ENCODE measurements at regions not wholly inside any gene's neighbourhood (a gene's known extent, or its start where the extent isn't known, plus 50 kb on each side); places are given as distances from the start of the nearest gene placed in this dataset.

DNA sequence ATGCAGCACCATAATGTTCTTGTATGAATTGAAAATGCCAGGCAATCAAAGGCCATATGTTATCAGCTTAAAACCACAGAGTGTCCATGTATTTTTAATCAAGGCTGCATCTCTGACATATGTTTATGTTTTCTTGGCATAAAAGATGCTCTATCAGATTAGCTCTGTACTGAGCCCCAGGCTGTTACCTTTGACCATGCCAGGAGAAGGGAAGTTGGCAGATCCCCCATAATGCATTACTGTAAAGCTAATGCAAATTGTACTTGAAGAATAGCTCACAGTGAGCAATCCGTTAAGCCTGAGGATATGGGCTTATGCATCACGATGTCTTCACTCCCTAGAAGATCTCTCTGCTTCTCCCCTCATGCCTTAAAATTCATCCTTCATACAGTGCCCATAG lies 414.4 kb downstream of the BRINP1 start:
- DNase-seq (ENCODE audit: low read depth): no peak

DNA sequence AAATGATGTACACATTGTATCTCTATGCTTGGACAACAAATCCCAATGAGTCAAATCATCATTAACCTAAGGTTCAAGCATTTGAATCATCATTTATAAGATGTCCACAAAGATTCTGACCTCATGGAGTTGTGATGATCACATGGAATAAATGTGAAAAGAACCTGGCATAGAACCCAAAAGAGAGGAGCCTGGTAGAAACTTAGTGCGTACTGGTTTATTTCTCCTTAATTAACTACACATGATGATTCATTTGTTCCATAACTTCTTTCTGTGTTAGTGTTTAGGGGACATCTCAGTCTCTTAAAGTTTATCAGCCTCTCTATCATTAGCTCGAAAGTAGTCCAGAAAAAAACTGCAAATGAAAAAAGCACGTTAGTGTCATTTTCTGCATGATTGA lies 411.6 kb downstream of the BRINP1 start:
- no peak for DNase-seq (ENCODE audit: low read depth)

- no peak for DNase-seq (ENCODE audit: low read depth)
Measured at GRCh38 chr9:118959366-118959765, 409.9 kb downstream of the BRINP1 start.

GRCh38 chr9:118961857-118962256 lies 407.4 kb downstream of the BRINP1 start:
- no peak for DNase-seq (ENCODE audit: low read depth)

DNA sequence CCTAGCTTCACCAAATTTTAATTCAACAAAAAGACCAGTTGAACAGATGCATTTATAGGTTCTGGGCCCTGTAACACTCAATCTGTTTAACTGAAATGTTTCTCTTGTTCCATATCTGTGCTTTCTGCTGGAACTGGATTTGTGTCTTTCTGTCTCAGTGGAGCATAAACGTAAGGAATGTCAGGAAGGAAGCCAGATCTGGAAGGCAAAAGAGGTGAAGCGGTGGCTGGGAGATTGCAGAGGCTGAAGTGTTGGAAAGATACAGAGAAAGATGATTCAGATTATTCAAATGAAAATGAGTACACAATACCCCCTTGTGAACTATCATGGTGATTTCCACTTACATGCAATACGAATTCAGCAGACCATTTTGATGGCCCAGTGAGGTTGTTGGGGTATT lies 406.8 kb downstream of the BRINP1 start:
- DNase-seq (ENCODE audit: low read depth): no peak

GRCh38 chr9:118963674-118964073 lies 405.6 kb downstream of the BRINP1 start:
- DNase-seq (ENCODE audit: low read depth): no peak

DNA sequence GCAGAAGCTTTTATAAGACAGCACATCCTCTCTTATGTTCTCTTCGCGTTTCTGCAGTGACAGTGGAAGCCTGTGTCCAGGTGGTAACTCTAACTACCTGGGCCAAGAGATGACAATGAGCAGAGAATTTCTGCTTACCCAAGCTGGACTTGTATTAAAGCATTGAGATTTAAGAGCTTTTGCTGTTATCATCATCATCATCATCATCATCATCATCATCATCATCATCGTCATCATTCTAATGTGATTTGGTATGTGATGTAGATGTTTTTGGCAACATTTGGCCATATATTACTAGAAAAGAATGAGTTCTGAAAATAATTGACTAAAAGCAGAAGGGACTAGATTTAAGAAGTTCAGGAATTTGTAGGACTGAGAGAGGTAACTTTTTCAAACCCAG lies 401.3 kb downstream of the BRINP1 start:
- DNase-seq (ENCODE audit: low read depth): no peak

DNA sequence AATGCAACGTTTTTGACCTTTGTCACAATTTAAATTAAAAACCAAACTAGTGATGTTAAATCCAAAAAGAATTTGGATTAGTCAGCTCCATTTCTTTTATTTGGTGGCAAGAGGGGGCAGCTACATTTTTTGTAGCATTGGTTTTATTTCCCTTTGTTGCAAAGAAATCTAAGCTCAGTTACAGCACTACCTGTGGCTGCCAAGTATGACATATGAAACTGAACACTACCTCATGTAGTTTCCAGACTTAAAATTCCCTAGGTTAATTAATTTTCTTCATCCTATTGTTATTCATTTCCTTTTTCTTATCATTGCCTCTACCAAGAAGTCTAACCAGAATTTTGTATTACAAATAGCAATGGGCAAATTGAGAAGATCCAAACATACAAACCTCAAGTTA lies 393.5 kb downstream of the BRINP1 start:
- DNase-seq (ENCODE audit: low read depth): no peak

GRCh38 chr9:118976160-118976559 lies 393.1 kb downstream of the BRINP1 start:
- DNase-seq (ENCODE audit: low read depth): no peak

- no peak for DNase-seq (ENCODE audit: low read depth)
Measured at GRCh38 chr9:118984607-118985006, 384.6 kb downstream of the BRINP1 start.

DNA sequence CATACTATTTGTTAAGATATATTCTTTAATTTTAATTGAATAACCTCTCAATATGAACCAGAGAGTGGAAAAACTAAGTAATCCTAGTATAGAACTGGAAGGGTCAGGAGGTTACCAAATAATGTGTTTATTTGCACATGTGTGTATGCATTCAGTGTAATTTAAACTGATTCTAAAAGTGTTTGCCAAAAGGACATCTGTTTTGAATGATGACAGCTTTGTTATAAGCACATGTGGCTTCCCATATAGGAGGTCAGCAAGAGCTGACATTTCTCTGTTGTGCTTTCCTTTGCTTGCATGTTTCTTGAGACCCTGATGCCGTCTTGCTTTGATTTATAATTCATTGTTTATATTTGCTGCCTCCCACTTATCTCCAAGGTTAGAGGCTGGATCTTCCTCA lies 383.4 kb downstream of the BRINP1 start:
- DNase-seq (ENCODE audit: low read depth): no peak

GRCh38 chr9:118987167-118987566 lies 382.1 kb downstream of the BRINP1 start:
- DNase-seq (ENCODE audit: low read depth): no peak

GRCh38 chr9:118990949-118991348 lies 378.3 kb downstream of the BRINP1 start:
- no peak for DNase-seq (ENCODE audit: low read depth)

GRCh38 chr9:118991366-118992285 lies 377.6 kb downstream of the BRINP1 start:
- no peak for DNase-seq (ENCODE audit: low read depth)

GRCh38 chr9:118992813-118993794 lies 376.1 kb downstream of the BRINP1 start:
- DNase-seq (ENCODE audit: low read depth): no peak

- no peak for DNase-seq (ENCODE audit: low read depth)
Measured at GRCh38 chr9:118993965-118994364, 375.3 kb downstream of the BRINP1 start.

DNA sequence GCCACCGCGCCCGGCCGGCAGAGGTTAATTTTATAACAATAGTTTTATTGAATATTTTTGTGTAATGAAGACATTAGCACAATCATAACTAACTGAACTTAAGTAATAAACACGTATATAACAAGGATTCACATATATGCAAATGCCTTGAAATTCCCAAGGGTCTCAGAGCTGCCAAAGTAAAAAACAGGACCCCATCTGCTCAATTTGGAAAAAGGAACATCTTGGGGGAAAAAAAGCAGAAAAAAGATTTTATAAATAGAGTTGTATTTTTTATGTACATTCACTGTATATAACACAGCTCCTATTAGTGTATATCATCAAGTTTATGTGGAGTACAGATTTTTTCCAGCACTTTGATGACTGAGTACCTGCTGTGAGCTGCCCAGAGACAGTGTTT lies 366.7 kb downstream of the BRINP1 start:
- DNase-seq (ENCODE audit: low read depth): no peak

DNA sequence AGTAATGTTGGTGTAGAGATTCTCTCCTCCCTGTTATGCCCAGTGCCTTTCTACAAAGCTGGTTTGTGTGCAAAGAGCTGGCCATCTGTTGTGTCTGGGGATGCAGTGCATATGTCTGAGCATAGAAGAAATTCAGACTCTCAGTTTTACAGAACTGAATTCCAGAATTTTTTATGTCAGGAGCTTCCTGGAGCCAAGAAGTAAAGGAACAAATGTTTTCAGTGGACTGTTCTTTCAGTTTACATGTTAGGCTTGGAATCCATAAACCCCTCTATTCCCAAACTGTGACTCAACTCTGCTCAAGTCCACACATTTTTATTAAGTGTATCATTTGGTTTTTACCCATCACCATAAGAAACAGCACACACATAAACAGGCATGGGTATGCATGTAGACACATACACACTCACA lies 366.0 kb downstream of the BRINP1 start:
- no peak for DNase-seq (ENCODE audit: low read depth)

DNA sequence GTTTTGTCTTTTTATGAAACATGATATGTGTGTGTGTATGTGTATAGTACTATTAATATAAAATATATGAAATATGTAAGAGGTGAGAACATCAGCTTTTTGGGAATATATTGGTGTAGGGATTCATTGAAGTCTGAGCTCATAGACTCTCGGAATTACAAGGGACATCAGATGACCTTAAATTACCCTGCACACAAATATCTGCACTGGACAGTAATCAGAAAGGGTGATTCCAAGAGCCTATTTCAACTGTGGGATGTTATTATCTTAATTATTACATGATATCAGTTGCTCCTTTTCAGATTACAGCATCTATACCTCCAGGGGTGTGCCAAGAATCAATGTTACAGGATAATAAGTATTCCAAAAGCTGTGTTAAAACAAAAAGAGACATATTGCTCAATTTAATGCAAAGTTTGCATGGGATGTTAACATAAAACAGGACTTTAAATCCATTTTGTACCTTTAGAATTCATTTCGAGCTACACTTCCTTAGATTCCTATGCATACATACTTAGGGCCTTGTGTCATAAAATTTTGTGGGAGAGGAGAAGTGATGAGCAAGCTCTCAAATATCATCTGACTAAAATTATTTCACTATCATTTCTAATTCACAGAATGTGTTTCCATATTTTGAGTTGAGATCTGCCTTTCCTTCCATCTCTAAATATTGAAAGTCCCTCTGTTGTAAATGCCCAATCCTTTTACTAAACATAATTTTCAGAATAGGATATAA lies 365.2 kb downstream of the BRINP1 start:
- no peak for DNase-seq (ENCODE audit: low read depth)

DNA sequence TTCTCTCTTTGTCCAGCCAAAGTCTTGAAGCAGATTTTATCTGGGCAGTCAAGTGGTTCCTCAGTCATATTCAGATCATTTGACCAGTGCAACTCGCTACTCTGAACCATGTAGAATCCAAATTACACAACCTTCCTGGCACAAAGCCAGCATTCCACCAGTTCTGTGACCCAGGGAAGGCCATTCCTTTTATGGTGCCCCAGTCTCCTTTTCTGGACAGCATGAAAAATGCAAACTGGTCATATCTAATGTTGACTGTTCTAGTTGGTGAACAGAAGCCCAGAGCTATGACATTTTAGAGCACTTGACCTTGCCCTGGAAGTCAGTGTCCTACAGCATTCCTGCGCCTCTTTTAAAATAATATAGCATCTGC lies 364.6 kb downstream of the BRINP1 start:
- DNase-seq (ENCODE audit: low read depth): no peak

GRCh38 chr9:119005162-119005561 lies 364.1 kb downstream of the BRINP1 start:
- DNase-seq (ENCODE audit: low read depth): no peak

GRCh38 chr9:119009249-119009648 lies 360.0 kb downstream of the BRINP1 start:
- no peak for DNase-seq (ENCODE audit: low read depth)

Measured in stimulated activated CD8-positive, alpha-beta memory T cell treated with anti-CD3 and anti-CD28 coated beads, Interleukin-4, amount 100 ng/mL, for 24 hours (primary cell).